Eye (tissue), 1 donor: ENCODE measurements at regions not wholly inside any gene's neighbourhood (a gene's known extent, or its start where the extent isn't known, plus 50 kb on each side); places are given as distances from the start of the nearest gene placed in this dataset.
"Not testable (repeated sequence)": the region's sequence is repeated elsewhere in the genome, so short reads cannot be mapped to it uniquely, and the experiment has no call there.

Source experiments
- DNase-seq: peaks from one replicate; pipeline ENCODE4 v3.0.0-alpha.2; 2015

DNA sequence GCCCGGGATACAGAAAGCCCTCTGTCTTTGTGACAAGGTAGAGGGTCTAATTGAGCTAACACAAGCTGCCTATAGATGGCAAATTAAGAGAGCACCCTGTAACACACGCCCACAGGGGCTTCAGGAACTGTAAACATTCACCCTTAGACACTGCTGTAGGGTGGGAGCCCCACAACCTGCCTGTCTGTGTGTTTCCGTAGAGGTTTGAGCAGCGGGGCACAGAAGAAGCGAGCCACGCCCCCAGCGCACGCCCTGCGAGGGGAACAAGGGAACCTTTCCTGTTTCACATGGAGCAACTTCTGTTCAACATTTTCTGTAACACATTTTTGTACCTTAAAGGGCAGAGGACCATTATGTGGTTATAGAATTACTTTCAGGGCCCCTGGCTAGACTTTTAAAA is 231.7 kb upstream of the EXOC2 start:
- DNase-seq: no peak

DNA sequence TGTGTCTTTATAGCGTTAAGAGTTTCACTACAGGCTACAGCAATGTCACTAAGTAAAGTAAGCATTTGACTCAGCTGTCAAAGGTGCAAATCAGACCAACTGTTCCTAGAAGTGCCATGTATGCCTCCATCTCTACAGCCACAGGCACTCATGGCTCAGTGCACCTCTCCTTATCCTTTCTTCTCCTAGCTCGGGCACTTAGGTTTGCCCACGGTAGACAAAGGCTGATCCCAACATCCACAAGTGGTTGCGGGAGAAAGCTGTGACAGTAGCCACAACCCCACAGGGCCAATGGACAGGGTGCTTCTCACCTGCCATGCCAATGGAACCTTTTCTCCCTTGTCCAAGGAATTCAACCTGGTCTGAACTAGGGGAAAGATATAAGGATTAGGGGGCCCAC is 228.5 kb upstream of the EXOC2 start:
- no peak for DNase-seq

DNA sequence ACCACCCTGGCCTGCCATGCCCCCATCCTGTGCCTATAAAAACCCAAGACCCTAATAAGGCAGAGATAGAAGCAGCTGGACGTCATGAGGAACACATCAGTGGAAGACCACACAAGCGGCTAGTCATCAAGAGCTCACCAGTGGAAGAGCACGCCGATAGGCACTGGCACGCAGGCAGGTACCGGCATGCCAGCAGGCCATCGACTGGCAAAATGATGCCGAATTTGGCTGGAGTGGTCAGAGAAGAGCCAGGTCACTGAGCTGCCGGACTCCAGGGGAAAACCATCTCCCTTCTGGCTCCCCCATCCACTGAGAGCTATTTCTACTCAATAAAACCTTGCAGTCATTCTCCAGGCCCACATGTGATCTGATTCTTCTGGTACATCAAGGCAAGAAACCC is 227.6 kb upstream of the EXOC2 start:
- DNase-seq: no peak

DNA sequence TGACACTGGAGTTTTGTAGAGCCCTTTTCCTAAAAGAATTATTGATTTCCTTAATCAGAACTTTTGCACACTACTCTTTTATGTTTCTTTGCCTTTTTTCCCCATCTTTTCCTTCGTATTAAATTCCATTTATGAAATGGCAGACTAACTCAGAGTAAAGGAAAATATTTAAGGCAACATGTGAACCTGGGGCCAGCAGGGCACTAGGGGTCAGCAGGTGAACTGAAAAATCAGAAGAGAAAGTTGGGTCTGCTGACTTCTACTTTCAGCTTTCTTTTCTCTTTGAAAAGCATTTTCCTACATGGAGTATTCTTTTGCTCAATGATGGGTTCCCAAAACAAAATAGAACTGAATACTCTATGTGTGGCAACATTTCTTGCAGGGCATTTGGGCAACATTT is 226.6 kb upstream of the EXOC2 start:
- no peak for DNase-seq

DNA sequence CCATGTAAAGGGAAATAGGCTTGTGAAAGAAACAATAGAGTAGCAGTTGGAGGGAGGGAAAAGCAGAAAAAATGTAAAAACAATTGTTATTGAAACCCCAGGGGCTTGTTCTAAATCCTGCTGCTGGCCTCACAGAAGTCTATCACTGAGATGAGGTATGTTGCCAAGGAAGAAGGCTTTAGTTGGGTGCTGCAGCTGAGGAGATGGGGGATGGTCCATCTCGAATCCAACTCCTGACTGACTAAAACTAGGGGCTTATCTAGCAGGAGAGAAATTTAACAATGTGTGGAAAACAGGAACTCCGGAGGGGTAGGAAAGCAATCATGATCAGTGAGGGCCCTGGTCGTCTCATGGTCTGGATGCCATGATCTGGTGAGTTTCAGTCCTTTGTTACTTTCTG is 225.0 kb upstream of the EXOC2 start:
- no peak for DNase-seq

DNA sequence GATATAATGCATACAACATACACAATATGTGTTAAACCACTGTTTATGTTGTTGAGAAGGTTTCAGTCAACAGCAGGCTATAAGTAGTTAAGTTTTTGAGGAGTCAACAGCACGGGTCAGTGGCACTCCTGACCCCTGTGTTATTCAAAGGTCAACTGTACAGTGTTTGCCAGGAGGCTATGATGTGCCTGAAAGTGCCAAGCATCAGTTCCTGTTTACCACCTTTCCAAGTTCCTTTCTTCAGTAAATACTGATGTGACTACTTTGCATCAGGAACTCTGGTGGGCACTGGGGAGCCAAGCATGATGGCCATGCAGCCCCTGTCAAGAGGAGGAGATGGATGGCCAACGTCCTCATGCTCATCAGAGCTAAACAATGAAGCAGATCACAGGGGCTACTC is 224.4 kb upstream of the EXOC2 start:
- DNase-seq: no peak

DNA sequence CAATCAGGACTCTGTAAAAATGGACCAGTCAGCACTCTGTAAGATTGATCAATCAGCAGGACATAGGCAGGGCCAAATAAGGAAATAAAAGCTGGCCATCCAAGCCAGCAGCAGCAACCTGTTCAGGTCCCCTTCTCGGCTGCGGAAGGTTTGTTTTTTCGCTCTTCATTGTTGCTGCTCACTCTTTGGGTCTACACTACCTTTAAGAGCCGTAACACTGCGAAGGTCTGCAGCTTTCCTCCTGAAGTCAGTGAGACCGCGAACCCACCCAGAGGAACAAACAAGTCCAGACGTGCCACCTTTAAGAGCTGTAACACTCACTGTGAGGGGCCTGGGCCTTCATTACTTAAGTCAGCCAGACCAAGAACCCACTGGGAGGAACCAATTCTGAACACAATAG is 223.2 kb upstream of the EXOC2 start:
- DNase-seq: no peak

DNA sequence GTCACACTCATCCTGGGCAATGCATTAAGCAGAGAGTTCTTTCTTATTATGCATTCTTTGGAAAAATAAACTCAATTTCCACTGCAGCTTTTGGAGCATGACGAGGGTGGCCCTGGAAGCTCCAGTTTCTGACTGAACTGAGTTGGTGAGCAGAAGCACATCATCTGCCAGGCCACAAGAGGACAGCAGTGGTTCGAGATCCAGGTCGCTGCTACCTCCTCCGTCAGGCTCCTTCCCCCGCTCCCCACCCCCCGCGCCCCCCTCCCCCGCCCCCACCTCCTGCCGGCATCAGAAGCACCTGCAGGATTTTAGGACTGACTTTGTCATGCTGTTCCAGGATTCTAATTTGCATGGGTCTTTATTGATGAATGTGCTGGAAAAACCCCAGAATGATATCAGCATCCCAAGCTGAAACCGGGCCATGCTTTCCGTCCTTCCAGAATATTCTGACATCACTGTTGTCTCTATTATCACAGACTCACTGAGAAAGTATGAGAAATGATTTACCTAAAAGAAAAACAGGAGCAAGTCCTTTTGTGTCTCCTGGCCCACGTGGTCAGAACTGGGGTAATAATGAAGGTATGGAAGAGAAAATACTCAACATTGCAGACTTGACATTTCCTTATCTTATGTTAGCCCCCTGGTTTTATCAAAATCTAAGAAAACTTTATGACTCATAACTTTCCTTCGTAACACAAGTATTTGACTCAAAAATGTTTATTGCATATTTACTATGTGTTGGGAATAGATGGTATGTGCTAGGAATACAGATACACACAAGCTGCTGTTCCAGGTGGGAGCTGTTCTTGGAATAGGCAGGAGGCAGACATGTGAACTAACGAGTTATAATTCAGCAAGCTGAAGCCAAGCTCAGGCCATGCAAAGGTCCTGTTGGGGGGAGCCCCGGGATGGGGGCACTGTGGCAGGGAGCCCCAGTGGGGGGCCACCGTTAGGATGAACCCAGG is 220.2 kb upstream of the EXOC2 start:
- DNase-seq: peak; percentile 65

DNA sequence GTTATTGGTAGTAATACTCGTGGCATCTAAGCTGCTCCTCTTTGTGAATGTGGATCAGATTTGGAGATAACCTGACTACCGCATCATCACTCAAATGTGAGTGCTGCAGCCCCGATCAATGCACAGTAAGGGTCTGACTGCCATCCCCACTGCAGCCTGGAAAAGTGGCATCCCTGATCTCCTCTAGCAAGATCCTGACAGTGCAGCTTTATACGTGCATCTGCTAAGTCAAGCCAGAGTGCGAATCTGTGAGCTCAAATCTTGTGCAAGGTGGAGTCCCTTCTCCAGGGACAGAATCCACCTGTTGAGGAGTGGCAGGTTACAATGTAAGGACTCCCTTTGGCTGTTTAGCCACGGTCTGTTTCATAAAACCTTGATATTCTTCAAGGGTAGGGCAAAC is 215.0 kb upstream of the EXOC2 start:
- peak; percentile 19 for DNase-seq

DNA sequence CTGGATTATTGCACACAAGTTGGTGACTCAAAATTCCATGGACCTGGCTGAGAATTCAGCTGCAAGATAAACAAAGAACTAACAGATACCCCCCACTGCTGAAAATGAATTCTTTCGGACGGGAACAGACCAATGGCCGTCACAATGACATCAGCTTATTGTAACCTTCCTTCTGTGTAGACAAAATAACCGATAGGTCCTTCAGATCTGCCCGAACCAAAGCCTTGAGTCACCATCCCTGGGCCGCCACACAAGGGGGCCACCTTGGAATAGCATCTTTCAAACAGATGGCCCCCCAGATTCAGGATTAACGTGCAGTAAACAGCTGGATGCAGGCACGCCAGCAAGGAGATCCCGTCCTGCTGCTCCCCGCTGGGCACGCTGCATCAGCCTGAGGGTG is 214.0 kb upstream of the EXOC2 start:
- DNase-seq: peak; percentile 46

DNA sequence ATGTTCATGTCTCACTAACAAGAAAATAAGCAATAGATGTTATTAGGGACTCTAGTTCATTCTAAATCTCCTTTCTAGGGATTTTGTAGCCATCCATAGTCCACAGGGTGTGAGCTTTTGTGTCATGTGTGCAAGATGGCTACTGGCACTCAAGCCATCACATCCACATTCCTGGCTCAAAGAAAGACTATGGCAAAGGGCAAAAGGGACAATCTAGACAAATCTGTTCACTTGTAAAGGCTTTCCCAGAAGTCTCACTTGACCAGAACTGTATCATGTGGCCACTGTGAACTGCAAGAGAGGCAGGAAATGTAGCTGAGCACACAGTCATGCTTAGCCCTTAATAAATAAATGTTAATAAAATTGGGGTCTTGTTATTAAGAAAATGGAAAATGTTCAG is 212.6 kb upstream of the EXOC2 start:
- peak; percentile 66 for DNase-seq

DNA sequence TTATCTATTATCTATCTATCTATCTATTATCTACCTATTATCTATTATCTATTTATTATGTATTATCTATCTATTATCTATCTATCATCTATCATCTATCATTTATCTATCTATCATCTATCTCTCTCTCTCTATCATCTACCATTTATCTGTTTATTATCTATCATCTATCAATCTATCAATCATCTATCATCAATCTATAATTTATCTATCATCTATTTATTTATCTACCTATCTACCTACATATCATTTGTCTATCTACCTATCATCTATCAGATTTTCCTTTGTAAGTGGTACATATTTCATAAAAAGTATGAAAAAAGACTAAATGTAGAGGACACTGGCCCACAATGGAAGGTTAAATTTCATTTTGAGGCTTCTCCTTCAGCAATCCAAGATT is 212.1 kb upstream of the EXOC2 start:
- DNase-seq: no peak

DNA sequence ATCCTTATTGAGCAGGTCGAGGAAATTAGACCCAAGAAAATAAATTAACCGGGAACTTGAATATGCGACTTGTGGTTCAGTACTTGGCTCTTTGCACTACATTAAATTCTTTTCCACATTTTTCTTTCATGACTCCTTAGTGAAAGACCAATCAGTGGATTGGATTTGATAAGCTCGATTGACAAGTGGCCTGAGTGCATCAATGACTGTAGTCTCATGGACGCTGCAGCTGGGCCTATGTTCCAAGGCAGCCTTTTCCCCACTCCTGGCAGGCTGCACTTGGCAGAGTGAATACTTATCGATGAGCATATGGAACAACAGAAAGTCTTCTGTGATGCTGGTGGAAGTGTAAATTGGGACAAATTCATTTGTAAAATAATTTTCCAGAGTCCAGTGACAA is 210.8 kb upstream of the EXOC2 start:
- peak; percentile 34 for DNase-seq

DNA sequence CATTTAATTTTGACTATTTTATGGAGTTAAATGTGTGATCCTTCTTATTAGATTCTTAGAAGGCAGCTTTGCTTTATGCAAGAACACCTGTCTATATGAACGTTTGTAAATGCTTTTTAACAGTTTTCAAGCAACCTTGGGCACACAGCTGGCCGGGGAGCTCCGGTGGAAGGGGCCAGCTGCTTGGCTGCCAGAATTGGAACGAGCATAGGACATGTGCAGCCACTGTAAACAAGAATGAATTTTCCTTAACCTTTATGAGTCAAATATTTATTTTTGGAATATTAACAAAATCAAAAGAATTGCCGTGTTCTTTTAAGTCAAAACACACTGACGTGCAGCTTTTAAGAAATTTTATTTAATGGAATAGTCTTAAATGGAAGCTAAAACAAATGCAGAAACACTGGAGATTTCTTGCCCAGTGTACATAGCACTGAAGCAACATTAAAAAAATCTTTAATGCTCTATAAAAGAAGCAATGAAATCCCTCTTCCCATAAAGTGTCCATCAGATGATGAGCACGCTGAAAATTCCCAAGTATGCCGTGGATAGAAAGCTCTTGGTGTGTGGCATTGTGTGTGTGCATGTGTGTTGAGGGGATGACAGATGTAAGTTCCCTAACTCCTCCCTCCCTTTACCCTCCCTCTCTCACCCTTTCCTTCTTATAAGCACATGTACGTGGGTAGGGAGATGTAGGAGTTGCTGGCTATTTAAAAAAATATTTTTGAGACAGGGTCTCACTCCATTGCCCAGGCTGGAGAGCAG is 208.9 kb upstream of the EXOC2 start:
- peak; percentile 18 for DNase-seq

DNA sequence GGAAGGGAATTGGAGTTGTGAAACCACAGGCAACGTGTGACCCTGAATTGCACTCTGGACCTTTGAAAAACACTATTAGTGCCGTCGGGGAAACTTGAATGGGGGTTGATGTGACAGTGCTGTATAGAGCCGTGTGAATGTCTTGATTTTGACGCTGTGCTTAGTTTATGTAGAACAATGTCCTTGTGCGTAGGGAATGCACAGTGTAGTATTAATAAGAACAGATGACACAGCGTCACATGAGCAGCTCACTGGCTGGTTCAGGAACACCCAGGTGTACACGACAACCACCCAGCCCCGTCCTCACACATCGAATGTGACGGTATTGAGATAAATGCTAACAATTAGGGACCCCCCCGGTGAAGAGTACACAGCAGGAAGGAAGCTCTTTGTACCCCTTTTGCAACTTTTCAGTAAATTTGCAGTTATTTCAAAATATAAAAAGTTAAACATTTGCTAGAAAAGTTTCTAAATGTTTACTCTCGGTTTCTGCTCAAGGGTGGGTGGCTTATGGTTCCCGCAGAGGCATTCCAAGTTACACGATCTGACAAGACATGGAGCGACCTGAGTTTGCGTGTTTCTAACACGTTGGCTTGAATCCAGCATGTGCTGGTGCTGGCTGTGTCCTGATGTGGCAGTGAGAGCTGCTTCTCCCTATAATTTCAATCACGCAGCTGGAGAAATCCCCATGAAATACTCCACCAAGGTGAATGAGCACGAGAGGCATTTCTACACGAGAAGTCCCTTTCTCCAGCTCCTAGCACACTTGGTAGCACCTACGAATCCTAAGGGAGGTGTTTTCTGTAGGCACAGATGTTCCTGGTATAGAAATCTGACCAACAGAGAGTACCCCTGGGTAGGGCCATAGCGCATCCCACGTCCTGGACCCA is 208.0 kb upstream of the EXOC2 start:
- DNase-seq: no peak

DNA sequence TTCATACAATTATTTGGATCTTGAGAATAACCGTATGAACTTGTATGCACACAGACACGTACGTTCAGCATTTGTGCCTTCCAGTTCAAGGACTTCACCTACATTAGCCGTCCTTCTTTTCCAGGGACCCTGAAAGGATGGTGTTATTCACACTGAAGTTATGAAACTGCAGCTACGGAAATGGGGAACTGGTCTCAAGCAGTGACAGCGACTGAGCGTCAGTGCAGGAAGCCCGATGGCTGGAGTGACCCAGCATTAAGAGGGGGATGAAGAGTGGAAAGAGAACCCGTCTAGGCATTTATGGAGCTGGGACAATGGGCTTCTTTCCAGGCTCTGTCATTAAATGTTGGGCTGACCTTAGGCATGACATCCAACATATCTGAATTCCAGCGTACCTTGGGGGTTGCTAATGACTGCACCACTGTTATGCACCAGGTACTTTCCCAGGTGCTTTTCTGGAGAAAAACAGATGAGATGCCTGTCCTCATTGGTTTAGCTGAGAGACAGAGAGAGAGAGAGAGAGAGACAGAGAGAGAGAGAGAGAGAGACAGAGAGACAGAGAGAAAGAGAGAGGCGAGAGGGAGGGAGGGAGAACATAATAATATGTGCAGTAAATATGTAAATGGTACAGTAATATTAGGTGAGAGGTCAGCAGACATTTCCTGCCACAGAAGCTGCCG is 204.7 kb upstream of the EXOC2 start:
- DNase-seq: no peak

DNA sequence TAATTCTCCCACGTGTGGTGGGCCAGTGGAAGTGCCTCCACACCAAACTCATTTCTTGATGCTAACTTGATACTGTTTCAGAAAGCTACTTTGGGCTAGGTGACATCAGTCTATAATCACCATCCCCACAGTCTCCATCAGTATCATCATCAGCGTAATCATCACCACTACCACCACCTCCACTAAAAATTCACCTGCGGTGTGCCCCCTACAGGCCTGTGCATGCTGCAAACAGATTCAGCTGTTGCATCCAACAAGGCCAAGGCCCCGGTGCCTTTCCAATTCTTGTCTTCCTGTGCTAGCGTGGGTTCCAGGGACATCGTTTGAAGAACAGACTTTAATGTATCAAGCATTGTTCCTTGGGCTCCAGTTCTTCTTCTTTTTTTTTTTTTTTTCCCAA is 201.3 kb upstream of the EXOC2 start:
- DNase-seq: no peak

DNA sequence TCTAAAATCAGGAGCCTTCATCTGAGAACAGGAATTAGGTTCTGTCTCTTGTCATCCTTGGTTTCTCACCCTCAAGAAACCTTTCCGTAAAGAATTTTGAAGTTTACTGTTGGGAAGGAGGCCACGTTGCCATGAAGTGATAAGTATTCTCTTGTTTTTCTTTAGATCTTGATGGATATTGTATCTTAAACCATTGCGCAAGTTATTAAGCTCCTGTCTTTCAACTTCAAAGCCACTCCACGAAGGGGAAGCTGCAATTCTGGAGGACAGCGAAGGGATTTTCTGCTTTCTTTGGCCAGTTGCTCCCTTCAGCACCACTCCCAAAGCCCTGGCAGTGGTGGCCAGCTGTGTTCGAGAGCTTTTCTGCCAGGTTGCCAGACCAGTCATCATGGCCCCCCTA is 198.1 kb upstream of the EXOC2 start:
- no peak for DNase-seq

DNA sequence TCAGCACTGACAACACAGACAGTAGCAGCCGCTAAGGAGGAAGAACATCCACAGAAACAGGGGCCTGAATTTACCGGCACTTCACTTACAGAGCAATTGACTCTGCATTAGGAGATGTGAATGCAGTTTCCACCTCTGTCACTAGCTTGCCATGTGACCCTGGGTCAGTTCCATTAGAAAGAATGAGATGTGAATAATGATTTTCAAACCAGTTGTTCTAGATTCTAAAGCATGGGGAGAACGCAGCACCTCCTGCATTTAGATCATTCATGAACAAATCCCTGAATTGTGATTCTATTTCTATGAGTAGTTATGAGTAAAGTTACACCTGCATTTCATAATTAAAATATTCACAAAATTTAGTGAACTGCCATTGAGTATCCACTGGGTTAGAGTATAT is 197.3 kb upstream of the EXOC2 start:
- no peak for DNase-seq

DNA sequence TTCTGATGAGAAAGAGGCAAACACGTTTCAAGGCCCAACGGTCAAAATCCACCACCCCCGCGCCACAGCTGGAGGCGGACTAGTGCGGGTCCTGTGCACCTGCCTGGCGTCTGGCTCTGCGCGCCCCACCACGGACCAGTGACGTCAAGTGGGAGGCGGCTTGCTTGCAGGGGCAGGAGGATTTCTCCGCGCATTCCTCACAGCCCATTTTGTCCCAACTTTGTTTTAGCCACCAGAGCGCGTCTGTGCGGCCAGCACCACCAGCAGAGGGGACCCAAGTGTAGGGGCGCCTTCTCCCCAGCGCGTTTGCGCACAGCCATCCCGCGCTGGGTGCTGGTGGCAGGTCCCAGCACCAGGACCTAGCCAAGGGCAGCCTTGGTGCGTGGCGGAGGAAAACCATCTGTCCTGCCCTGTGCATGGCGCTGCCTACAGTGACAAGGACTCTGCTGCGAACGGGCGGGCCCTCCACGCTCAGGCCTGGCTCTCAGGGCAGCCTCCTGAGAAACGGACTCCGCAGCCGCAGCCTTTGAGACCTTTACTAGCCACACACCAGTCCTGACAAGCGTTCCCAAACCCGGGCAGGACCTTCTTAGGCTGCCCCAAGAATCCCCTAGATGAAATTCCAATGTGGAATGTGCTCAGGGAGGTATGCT is 194.8 kb upstream of the EXOC2 start:
- no peak for DNase-seq

DNA sequence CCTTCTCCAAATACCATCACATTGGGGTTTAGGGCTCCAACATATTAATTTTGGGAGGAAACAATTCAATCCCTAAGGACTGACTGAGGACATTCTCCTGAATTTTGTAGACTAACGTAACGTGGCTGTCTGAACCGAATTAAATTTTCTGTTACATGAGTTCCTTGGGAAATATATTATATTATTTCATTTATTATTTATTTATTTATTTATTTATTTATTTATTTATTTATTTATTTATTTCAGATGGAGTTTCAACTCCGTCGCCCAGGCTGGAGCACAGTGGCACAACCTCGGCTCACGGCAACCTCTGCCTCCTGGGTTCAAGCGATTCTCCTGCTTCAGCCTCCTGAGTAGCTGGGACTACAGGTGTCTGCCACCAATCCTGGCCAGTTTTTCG is 193.2 kb upstream of the EXOC2 start:
- not testable (repeated sequence) for DNase-seq

DNA sequence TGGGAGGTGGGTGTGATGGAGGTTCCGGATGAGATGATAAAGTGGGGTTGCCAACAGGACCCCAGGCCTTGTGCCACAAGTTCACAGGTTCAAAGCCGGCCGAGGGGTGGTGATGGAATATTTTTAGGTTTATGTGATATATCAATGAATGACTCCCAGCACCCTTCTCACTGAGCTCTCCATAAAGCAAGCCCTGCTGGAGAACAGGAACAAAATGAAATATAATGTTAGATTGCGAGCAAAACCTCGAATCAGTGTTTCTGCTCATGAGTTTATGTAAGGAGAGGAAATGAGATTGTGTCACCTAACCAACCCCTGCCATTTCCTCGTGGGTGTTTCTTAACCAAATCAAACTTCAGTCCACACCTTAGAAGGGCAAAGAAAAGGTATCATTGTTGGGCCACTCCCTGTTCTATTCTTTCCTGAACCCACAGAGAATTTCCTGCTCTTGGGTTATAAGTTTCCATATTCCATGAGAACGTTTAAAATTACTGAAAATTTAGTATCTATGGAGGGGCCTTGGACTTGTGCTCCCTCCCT is 192.2 kb upstream of the EXOC2 start:
- no peak for DNase-seq
